Kidney (tissue), 13 donors: ENCODE measurements at regions not wholly inside any gene's neighbourhood (a gene's known extent, or its start where the extent isn't known, plus 50 kb on each side); places are given as distances from the start of the nearest gene placed in this dataset.
"Not testable (repeated sequence)": the region's sequence is repeated elsewhere in the genome, so short reads cannot be mapped to it uniquely, and the experiment has no call there.

Source experiments
- DNase-seq, 5 donors: peaks; one replicate each; pipeline ENCODE4 v3.0.0-alpha.2; 2013 to 2020
- FAIRE-seq: peaks from 2 replicates; lab custom pipeline; 2012; peaks lifted over from hg19 to GRCh38; lab: Jason Lieb, UNC
- H3K27ac ChIP-seq, 2 donors: one replicate each; pipeline ENCODE4 v1.7.0; 2013; ENCODE audit warnings: low read depth in 2 of 2, low read length in 2 of 2, inconsistent platforms in 1 of 2
- H3K27me3 ChIP-seq: one replicate; pipeline ENCODE4 v1.7.1; 2013; ENCODE audit warnings: low read length, inconsistent platforms; ENCODE audit not compliant: control insufficient read depth, insufficient read depth
- H3K36me3 ChIP-seq, 3 donors: one replicate each; pipeline versions ENCODE4 v1.7.0 to v1.7.1; 2013; ENCODE audit warnings: low read length in 3 of 3, control low read depth in 1 of 3, inconsistent platforms in 1 of 3; ENCODE audit not compliant: insufficient read depth in 3 of 3, control insufficient read depth in 2 of 3
- H3K4me1 ChIP-seq, 3 donors: one replicate each; pipeline versions ENCODE4 v1.7.0 to v1.7.1; 2013; ENCODE audit warnings: low read length in 3 of 3, inconsistent platforms in 1 of 3, low read depth in 1 of 3; ENCODE audit not compliant: control insufficient read depth in 2 of 3, insufficient read depth in 2 of 3
- H3K4me3 ChIP-seq, 3 donors: one replicate each; pipeline versions ENCODE4 v1.7.0 to v1.8.1; 2013; ENCODE audit warnings: low read length in 3 of 3, control low read depth in 1 of 3, inconsistent platforms in 1 of 3
- H3K9ac ChIP-seq, 3 donors: one replicate each; pipeline versions ENCODE4 v1.7.0 to v1.7.1; 2013; ENCODE audit warnings: low read length in 3 of 3, control low read depth in 1 of 3, inconsistent platforms in 1 of 3
- H3K9me3 ChIP-seq, 3 donors: one replicate each; pipeline versions ENCODE4 v1.7.0 to v1.7.1; 2013; ENCODE audit warnings: low read length in 3 of 3, control low read depth in 1 of 3, inconsistent platforms in 1 of 3; ENCODE audit not compliant: control insufficient read depth in 2 of 3, insufficient read depth in 1 of 3
- CTCF ChIP-seq: IDR thresholded peaks from 3 replicates; pipeline ENCODE4 v1.5.1; 2012; ENCODE audit warnings: mild to moderate bottlenecking, moderate library complexity, borderline replicate concordance; ENCODE audit not compliant: insufficient read depth; ENCODE audit errors: extremely low read depth
- intact Hi-C: fragments of 100-400 bp; cut with DNase I; formaldehyde crosslinking; loops from one replicate; pipeline ENCODE4 v1.11.1; 2022
- donor health status: control.
- donor health status: control.
- donor health status: control.
- donor health status: control.
- donor health status: control.
- donor health status: DM: yes; HTN: yes; CAD: no.
- donor health status: Normal renal cell carcinoma (clear cell type).

- no peak for DNase-seq
- no peaks in the 10 kb centered on the region for H3K27me3 ChIP-seq
- H3K36me3 ChIP-seq = no peaks in the 10 kb centered on the region
- intact Hi-C loops = no loop called here
- no peaks in the 10 kb centered on the region for H3K4me1 ChIP-seq
- no peak for TF ChIP-seq CTCF
- H3K9ac ChIP-seq = no peak overlapping the region
- FAIRE-seq = no peak
- no peaks in the 10 kb centered on the region for H3K9me3 ChIP-seq
- H3K27ac ChIP-seq = no peak overlapping the region
- no peak overlapping the region for H3K4me3 ChIP-seq
Observed at GRCh38 chr20:51945881-51946280, 143.6 kb upstream of the SALL4 start.

- no peaks in the 10 kb centered on the region for H3K4me1 ChIP-seq
- H3K27ac ChIP-seq = no peak overlapping the region
- no peaks in the 10 kb centered on the region for H3K36me3 ChIP-seq
- no peak overlapping the region for H3K4me3 ChIP-seq
- TF ChIP-seq CTCF = no peak
- H3K9me3 ChIP-seq = no peaks in the 10 kb centered on the region
- no peak for DNase-seq
- FAIRE-seq = no peak
- no peak overlapping the region for H3K9ac ChIP-seq
- intact Hi-C loops = no loop called here
- H3K27me3 ChIP-seq = no peaks in the 10 kb centered on the region
Observed at GRCh38 chr20:51945177-51945576, 142.9 kb upstream of the SALL4 start.

GRCh38 chr20:51943761-51944160 lies 141.4 kb upstream of the SALL4 start:
- no peak for TF ChIP-seq CTCF
- Histone ChIP-seq H3K9ac (no peak overlapping the region), H3K27me3 (no peaks in the 10 kb centered on the region), H3K27ac (no peak overlapping the region), H3K4me3 (no peak overlapping the region), H3K9me3 (no peaks in the 10 kb centered on the region), H3K36me3 (no peaks in the 10 kb centered on the region), H3K4me1 (no peaks in the 10 kb centered on the region)
- DNase-seq (no peak), FAIRE-seq (no peak)
- intact Hi-C loops = no loop called here

GRCh38 chr20:51943326-51943725 lies 141.0 kb upstream of the SALL4 start:
- H3K27ac ChIP-seq, H3K4me1 ChIP-seq, H3K9me3 ChIP-seq, H3K27me3 ChIP-seq, H3K4me3 ChIP-seq, H3K36me3 ChIP-seq, FAIRE-seq, DNase-seq, intact Hi-C loops, H3K9ac ChIP-seq: not testable (repeated sequence)
